ENCODE measurements at regions not wholly inside any gene's neighbourhood (a gene's known extent, or its start where the extent isn't known, plus 50 kb on each side); places are given as distances from the start of the nearest gene placed in this dataset.

DNA sequence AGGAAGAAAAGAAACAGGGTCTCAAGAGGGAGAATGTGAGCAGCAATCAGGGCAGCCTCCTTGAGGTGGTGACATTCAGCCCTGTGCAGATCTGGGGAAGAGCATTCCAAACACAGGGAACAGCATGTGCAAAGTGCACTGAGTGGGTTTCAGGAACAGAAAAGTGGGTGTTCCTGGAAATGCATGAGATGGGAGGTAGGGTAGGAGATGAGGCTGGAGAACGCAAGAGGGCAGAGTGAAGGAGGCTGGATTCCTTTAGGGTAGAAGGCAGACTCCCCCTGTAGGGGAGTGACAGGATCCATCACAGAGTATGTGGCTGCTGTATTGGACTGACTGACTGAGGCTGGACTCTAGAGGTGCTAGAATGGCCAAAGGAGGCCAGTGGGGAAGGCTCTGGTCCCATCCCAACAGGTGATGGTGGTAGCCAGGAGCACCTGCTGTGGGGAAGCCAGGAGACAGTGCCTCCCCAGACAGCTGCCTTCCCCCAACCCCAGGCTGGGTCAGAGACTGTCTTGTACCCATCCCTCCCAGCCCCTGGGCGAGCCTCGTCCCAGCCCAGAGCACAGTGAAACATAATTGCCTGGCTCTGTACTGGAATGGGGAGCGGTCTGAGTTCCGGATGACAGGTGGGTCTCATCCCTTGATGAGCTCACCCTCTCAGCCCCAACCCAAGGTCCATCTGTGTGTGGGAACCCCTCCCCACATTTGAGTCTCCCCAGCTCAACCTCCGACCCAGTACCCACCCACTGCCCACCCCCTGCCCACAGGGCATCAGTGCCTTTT is 419.4 kb downstream of the MN1 start:
- no peak for TF ChIP-seq SIN3A (IDR thresholded peaks at IDR 0.05; ENCODE audit: borderline replicate concordance, insufficient read depth, low read length)
- TF ChIP-seq POLR2AphosphoS5 (IDR thresholded peaks at IDR 0.05; ENCODE audit: low read depth, low read length) = no peak
- no peak for TF ChIP-seq TAF1 (IDR thresholded peaks at IDR 0.05; ENCODE audit: borderline replicate concordance, insufficient read depth, low read length)
- TF ChIP-seq, protein P1, sequence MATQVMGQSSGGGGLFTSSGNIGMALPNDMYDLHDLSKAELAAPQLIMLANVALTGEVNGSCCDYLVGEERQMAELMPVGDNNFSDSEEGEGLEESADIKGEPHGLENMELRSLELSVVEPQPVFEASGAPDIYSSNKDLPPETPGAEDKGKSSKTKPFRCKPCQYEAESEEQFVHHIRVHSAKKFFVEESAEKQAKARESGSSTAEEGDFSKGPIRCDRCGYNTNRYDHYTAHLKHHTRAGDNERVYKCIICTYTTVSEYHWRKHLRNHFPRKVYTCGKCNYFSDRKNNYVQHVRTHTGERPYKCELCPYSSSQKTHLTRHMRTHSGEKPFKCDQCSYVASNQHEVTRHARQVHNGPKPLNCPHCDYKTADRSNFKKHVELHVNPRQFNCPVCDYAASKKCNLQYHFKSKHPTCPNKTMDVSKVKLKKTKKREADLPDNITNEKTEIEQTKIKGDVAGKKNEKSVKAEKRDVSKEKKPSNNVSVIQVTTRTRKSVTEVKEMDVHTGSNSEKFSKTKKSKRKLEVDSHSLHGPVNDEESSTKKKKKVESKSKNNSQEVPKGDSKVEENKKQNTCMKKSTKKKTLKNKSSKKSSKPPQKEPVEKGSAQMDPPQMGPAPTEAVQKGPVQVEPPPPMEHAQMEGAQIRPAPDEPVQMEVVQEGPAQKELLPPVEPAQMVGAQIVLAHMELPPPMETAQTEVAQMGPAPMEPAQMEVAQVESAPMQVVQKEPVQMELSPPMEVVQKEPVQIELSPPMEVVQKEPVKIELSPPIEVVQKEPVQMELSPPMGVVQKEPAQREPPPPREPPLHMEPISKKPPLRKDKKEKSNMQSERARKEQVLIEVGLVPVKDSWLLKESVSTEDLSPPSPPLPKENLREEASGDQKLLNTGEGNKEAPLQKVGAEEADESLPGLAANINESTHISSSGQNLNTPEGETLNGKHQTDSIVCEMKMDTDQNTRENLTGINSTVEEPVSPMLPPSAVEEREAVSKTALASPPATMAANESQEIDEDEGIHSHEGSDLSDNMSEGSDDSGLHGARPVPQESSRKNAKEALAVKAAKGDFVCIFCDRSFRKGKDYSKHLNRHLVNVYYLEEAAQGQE (IDR thresholded peaks at IDR 0.05; ENCODE audit: insufficient read depth in 1 of 2, low read depth in 2 of 2, low read length in 2 of 2) = no peak
- TF ChIP-seq FOXP2 (optimal IDR thresholded peaks at IDR 0.05; ENCODE audit: borderline replicate concordance, extremely low read depth, extremely low read length, insufficient read depth) = no peak

Measured in PFSK-1 (cell line).